ENCODE measurements at regions not wholly inside any gene's neighbourhood (a gene's known extent, or its start where the extent isn't known, plus 50 kb on each side); places are given as distances from the start of the nearest gene placed in this dataset.

GRCh38 chr4:13681570-13681969 is 54.0 kb upstream of the BOD1L1 start:
- TF ChIP-seq CTCF (conservative IDR thresholded peaks at IDR 0.05; ENCODE audit: low read depth in 2 of 2) (no peak), EZH2phosphoT487 (IDR thresholded peaks at IDR 0.05; ENCODE audit: unreplicated experiment) (no peak)

Data from GM23338 (cell line).